ENCODE measurements at regions not wholly inside any gene's neighbourhood (a gene's known extent, or its start where the extent isn't known, plus 50 kb on each side); places are given as distances from the start of the nearest gene placed in this dataset.

- ATAC-seq (no peak), DNase-seq (no peak)
- H3K4me1 Mint-ChIP-seq: no peaks in the 10 kb centered on the region
- peaks cover 11% of the 10 kb centered on the region for H3K27me3 Mint-ChIP-seq
- no peaks in the 10 kb centered on the region for H3K36me3 Mint-ChIP-seq (ENCODE audit: low read depth)
- H3K9me3 Mint-ChIP-seq: no peaks in the 10 kb centered on the region
- H3K4me3 Mint-ChIP-seq: no peak overlapping the region
- no peak overlapping the region for H3K27ac Mint-ChIP-seq
Observed at GRCh38 chr12:13454991-13455777, 258.7 kb downstream of the EMP1 start.

- H3K4me3 Mint-ChIP-seq: no peak overlapping the region
- no peaks in the 10 kb centered on the region for H3K36me3 Mint-ChIP-seq (ENCODE audit: low read depth)
- H3K27ac Mint-ChIP-seq: no peak overlapping the region
- H3K9me3 Mint-ChIP-seq: no peaks in the 10 kb centered on the region
- no peaks in the 10 kb centered on the region for H3K4me1 Mint-ChIP-seq
- no peak for DNase-seq
- ATAC-seq: no peak
- peaks cover 7% of the 10 kb centered on the region for H3K27me3 Mint-ChIP-seq
Observed at GRCh38 chr12:13452955-13453570, 256.5 kb downstream of the EMP1 start.

GRCh38 chr12:13451776-13452175, 255.2 kb downstream of the EMP1 start:
- ATAC-seq (no peak), DNase-seq (no peak)
- H3K4me1 Mint-ChIP-seq: no peaks in the 10 kb centered on the region
- no peaks in the 10 kb centered on the region for H3K36me3 Mint-ChIP-seq (ENCODE audit: low read depth)
- H3K9me3 Mint-ChIP-seq: no peaks in the 10 kb centered on the region
- peaks cover 6% of the 10 kb centered on the region for H3K27me3 Mint-ChIP-seq
- H3K4me3 Mint-ChIP-seq: no peak overlapping the region
- H3K27ac Mint-ChIP-seq: no peak overlapping the region

DNA sequence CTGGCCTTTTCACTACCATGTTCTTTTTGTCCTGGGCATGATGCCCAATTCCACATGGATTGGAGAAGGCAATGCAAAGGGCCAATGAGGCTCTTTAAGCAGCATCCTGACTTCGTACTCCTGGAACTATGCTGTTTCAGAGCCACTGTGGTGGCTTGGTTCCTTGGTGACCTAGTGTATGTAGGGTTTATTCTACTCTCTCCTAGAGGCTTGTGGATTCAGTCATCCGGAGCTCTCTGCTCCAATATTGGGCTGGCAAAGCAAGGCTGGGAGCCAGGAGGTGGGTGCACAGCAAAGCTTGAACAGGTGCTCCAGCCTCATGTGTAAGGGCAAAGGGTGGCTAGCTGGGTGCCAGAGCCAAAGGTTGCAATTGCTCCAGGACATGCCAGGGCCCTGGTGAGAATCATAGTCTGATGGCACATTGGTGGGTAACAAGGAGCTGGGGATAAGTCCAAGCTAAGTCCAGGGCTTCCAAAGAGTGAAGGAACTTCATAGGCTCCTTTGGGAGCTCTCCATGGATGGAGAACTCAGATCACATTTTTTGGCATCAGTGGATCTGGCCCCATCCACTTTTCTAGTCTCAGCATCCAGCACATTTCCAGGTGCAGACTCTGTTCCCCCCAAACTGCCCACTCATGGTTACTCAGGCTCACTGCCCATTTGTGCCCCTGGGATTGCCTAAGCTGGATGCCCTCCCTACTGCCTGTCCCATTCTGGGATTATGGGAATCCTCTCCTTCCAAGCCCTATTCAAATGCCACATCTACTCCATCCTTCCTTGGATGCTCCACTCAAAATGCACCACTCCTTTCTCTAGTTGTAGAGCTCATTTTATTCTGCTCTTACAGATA, 253.9 kb downstream of the EMP1 start:
- Mint-ChIP-seq H3K36me3 (ENCODE audit: low read depth) (no peaks in the 10 kb centered on the region), H3K27me3 (peaks cover 6% of the 10 kb centered on the region), H3K9me3 (no peaks in the 10 kb centered on the region), H3K27ac (no peak overlapping the region), H3K4me1 (no peaks in the 10 kb centered on the region), H3K4me3 (no peak overlapping the region)
- no peak for DNase-seq
- no peak for ATAC-seq

DNA sequence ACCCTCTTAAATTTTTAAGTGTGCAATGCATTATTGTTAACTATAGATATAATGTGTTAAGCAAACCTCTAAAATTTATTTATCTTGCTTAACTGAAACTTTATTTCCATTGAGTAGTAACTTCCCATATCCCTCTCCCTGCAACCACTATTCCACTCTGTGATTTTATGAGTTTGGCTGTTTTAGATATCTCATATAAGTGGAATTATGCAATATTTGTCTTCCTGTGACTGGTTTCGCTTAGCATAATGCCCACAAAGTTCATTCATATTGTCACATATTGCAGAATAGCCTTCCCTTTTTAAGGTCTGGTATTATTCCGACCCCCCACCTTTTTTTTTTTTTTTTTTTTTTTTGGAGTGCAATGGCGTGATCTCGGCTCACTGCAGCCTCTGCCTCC, 247.6 kb downstream of the EMP1 start:
- ATAC-seq (no peak), DNase-seq (no peak)
- Mint-ChIP-seq H3K9me3 (no peaks in the 10 kb centered on the region), H3K27me3 (peaks cover 3% of the 10 kb centered on the region), H3K4me3 (no peak overlapping the region), H3K4me1 (no peaks in the 10 kb centered on the region), H3K36me3 (ENCODE audit: low read depth) (no peaks in the 10 kb centered on the region), H3K27ac (no peak overlapping the region)

- no peaks in the 10 kb centered on the region for H3K36me3 Mint-ChIP-seq (ENCODE audit: low read depth)
- H3K4me3 Mint-ChIP-seq: no peak overlapping the region
- no peaks in the 10 kb centered on the region for H3K4me1 Mint-ChIP-seq
- ATAC-seq (no peak), DNase-seq (no peak)
- no peak overlapping the region for H3K27ac Mint-ChIP-seq
- H3K9me3 Mint-ChIP-seq: no peaks in the 10 kb centered on the region
- H3K27me3 Mint-ChIP-seq: peaks cover 3% of the 10 kb centered on the region
Observed at GRCh38 chr12:13443498-13443897, 247.0 kb downstream of the EMP1 start.

- no peak for DNase-seq
- Mint-ChIP-seq H3K27ac (no peak overlapping the region), H3K4me3 (no peak overlapping the region), H3K27me3 (peaks cover 3% of the 10 kb centered on the region), H3K36me3 (ENCODE audit: low read depth) (no peaks in the 10 kb centered on the region), H3K4me1 (no peaks in the 10 kb centered on the region), H3K9me3 (no peaks in the 10 kb centered on the region)
- no peak for ATAC-seq
Observed at GRCh38 chr12:13443028-13443427, 246.5 kb downstream of the EMP1 start.

DNA sequence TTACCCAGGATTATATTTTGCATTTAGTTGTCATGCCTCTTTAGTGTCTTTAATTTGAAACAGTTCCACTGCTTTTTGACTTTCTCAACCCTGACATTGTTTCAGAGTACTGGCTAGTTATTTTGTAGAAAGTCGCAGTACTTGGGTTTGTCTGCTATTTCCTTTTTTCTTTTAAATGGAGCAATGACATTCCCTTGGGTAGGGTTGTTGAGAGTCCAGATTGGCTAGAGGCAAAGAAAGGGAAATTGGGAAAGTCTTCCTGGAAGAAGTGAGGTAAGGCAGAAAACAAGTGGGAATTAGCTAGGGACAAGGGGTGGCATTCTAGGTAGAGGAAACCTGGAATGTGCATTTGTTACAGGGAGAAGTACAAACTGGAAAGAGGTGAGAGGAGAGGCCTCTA, 245.9 kb downstream of the EMP1 start:
- Mint-ChIP-seq H3K27ac (no peak overlapping the region), H3K4me3 (no peak overlapping the region), H3K27me3 (peaks cover 3% of the 10 kb centered on the region), H3K36me3 (ENCODE audit: low read depth) (no peaks in the 10 kb centered on the region), H3K9me3 (no peaks in the 10 kb centered on the region), H3K4me1 (no peaks in the 10 kb centered on the region)
- ATAC-seq: no peak
- DNase-seq: no peak

DNA sequence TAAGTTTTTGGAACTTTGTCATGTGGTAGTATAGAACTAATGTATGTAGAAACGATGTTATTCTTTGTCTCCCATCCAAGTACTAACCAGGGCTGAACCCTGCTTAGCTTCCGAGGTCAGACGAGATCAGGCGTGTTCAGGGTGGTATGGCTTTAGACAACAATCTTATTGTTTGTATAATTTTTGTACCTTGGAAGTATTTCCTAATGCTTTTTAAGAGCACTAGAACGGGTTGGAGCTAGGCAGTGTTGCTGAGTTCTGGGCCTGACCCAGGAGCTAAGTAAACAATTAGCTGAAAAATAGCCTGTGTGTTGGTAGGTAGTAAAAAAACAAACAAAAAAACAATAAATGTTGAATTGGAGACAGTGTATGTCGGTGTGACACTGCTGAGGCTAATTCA, 244.3 kb downstream of the EMP1 start:
- DNase-seq (no peak), ATAC-seq (no peak)
- Mint-ChIP-seq H3K27ac (no peak overlapping the region), H3K4me1 (no peaks in the 10 kb centered on the region), H3K9me3 (no peaks in the 10 kb centered on the region), H3K36me3 (ENCODE audit: low read depth) (no peaks in the 10 kb centered on the region), H3K4me3 (no peak overlapping the region), H3K27me3 (peaks cover 6% of the 10 kb centered on the region)

DNA sequence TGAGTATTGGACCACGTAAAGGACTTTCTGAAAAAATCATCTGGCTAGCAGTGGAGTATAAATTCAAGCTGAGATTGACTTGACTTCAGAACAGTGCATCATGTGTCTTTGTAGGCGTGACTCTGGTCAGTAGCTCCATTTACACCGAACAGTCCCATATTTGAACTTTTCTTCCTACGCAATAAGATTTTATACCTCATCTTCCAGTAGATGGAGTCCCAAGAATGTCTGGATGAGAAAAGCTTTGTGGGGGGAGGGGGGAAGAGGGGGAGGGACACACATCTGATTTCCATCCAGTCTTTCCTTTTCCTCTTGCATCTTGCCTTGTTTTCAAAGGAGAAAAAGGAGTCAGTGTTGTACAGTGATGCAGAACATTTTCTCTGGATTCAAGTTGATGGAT, 241.0 kb downstream of the EMP1 start:
- Mint-ChIP-seq H3K27me3 (peaks cover 8% of the 10 kb centered on the region), H3K27ac (no peak overlapping the region), H3K9me3 (no peaks in the 10 kb centered on the region), H3K4me3 (no peak overlapping the region), H3K36me3 (ENCODE audit: low read depth) (no peaks in the 10 kb centered on the region), H3K4me1 (no peaks in the 10 kb centered on the region)
- DNase-seq (no peak), ATAC-seq (no peak)

GRCh38 chr12:13436696-13437391, 240.3 kb downstream of the EMP1 start:
- no peak for DNase-seq
- H3K4me3 Mint-ChIP-seq: no peak overlapping the region
- H3K4me1 Mint-ChIP-seq: no peaks in the 10 kb centered on the region
- ATAC-seq: no peak
- peaks cover 8% of the 10 kb centered on the region for H3K27me3 Mint-ChIP-seq
- no peaks in the 10 kb centered on the region for H3K36me3 Mint-ChIP-seq (ENCODE audit: low read depth)
- H3K27ac Mint-ChIP-seq: no peak overlapping the region
- H3K9me3 Mint-ChIP-seq: no peaks in the 10 kb centered on the region

DNA sequence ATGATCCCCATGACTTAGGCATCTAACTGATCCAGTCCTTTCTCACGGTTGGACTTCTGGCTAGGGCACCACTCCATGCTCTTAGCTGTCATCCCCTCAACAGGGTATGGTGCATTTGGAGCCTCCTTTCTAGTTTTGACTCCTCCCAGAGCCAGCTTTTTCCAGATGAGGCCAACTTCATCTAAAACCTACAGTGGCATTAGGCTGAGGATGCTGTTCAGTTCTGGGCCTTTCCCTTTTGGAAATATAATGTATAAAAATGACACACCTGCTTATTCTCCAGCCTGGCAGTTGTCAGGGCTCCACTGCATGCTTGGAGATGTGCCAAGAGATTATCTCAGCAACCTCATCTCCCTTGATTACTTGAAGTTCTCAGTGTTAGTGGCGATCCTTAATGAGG, 239.7 kb downstream of the EMP1 start:
- Mint-ChIP-seq H3K27me3 (peaks cover 8% of the 10 kb centered on the region), H3K27ac (no peak overlapping the region), H3K4me3 (no peak overlapping the region), H3K9me3 (no peaks in the 10 kb centered on the region), H3K4me1 (no peaks in the 10 kb centered on the region), H3K36me3 (ENCODE audit: low read depth) (no peaks in the 10 kb centered on the region)
- no peak for ATAC-seq
- no peak for DNase-seq

GRCh38 chr12:13435235-13435933, 238.9 kb downstream of the EMP1 start:
- H3K9me3 Mint-ChIP-seq: no peaks in the 10 kb centered on the region
- no peaks in the 10 kb centered on the region for H3K36me3 Mint-ChIP-seq (ENCODE audit: low read depth)
- no peaks in the 10 kb centered on the region for H3K4me1 Mint-ChIP-seq
- ATAC-seq (no peak), DNase-seq (no peak)
- H3K27ac Mint-ChIP-seq: no peak overlapping the region
- no peak overlapping the region for H3K4me3 Mint-ChIP-seq
- H3K27me3 Mint-ChIP-seq: peaks cover 8% of the 10 kb centered on the region

DNA sequence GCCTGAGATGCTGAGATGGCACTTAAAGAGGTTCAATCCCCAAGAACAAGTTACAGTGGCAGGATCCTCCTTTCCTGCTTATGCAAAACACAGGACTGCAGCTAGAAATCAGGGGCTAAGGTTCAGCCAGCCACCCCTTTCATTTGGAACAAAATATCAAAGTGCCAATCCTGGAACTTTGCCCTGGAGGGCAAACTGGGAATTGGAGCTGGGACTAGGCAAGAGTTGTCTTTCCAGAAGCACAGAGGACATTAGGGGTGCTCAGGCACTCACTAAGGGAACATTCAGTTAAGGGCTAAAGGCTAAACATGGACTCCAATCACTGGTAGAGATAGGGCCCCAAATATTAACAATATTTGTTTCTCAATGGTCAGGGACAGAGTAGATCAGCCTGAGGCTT, 237.2 kb downstream of the EMP1 start:
- ATAC-seq: no peak

More for the DNA sequence above, 237.2 kb downstream of the EMP1 start:
- H3K27me3 Mint-ChIP-seq: peaks cover 8% of the 10 kb centered on the region
- no peaks in the 10 kb centered on the region for H3K36me3 Mint-ChIP-seq (ENCODE audit: low read depth)
- no peaks in the 10 kb centered on the region for H3K4me1 Mint-ChIP-seq
- H3K4me3 Mint-ChIP-seq: no peak overlapping the region
- H3K27ac Mint-ChIP-seq: no peak overlapping the region
- no peak for DNase-seq
- H3K9me3 Mint-ChIP-seq: no peaks in the 10 kb centered on the region

Measured in activated naive CD8-positive, alpha-beta T cell treated with anti-CD3 and anti-CD28 coated beads, Interleukin-2, amount 50 U/mL, for 24 hours (primary cell).